ENCODE measurements at regions not wholly inside any gene's neighbourhood (a gene's known extent, or its start where the extent isn't known, plus 50 kb on each side); places are given as distances from the start of the nearest gene placed in this dataset.
"Not testable (repeated sequence)": the region's sequence is repeated elsewhere in the genome, so short reads cannot be mapped to it uniquely, and the experiment has no call there.

- peak; percentile 98 for DNase-seq (ENCODE audit: low read depth, low spot score)
- in situ Hi-C loops (cut with HindIII; ENCODE audit: low sequenced_read_pairs); H3K4me3 ChIP-seq (ENCODE audit: low read depth, low read length): not testable (repeated sequence)
These were observed 141.2 kb downstream of the NPIPB11 start for GRCh38 chr16:29265255-29265853.

- in situ Hi-C loops (cut with HindIII; ENCODE audit: low sequenced_read_pairs); DNase-seq (ENCODE audit: low read depth, low spot score); H3K4me3 ChIP-seq (ENCODE audit: low read depth, low read length): not testable (repeated sequence)
These were observed 142.3 kb downstream of the NPIPB11 start for GRCh38 chr16:29264080-29264837.

- DNase-seq (ENCODE audit: low read depth, low spot score); in situ Hi-C loops (cut with HindIII; ENCODE audit: low sequenced_read_pairs); H3K4me3 ChIP-seq (ENCODE audit: low read depth, low read length): not testable (repeated sequence)
These were observed 143.8 kb downstream of the NPIPB11 start for GRCh38 chr16:29262725-29263124.

GRCh38 chr16:29261427-29262248 lies 144.9 kb downstream of the NPIPB11 start:
- H3K4me3 ChIP-seq (ENCODE audit: low read depth, low read length); in situ Hi-C loops (cut with HindIII; ENCODE audit: low sequenced_read_pairs): not testable (repeated sequence)
- DNase-seq (ENCODE audit: low read depth, low spot score), result peak; percentile 47

- DNase-seq (ENCODE audit: low read depth, low spot score); H3K4me3 ChIP-seq (ENCODE audit: low read depth, low read length); in situ Hi-C loops (cut with HindIII; ENCODE audit: low sequenced_read_pairs): not testable (repeated sequence)
These were observed 145.7 kb downstream of the NPIPB11 start for GRCh38 chr16:29260683-29261426.

GRCh38 chr16:29259635-29260457 lies 146.7 kb downstream of the NPIPB11 start:
- DNase-seq (ENCODE audit: low read depth, low spot score); H3K4me3 ChIP-seq (ENCODE audit: low read depth, low read length); in situ Hi-C loops (cut with HindIII; ENCODE audit: low sequenced_read_pairs): not testable (repeated sequence)

GRCh38 chr16:29258946-29259634 lies 147.4 kb downstream of the NPIPB11 start:
- in situ Hi-C loops (cut with HindIII; ENCODE audit: low sequenced_read_pairs); H3K4me3 ChIP-seq (ENCODE audit: low read depth, low read length); DNase-seq (ENCODE audit: low read depth, low spot score): not testable (repeated sequence)

- DNase-seq (ENCODE audit: low read depth, low spot score); in situ Hi-C loops (cut with HindIII; ENCODE audit: low sequenced_read_pairs); H3K4me3 ChIP-seq (ENCODE audit: low read depth, low read length): not testable (repeated sequence)
- TF ChIP-seq CTCF (IDR thresholded peaks at IDR 0.05; ENCODE audit: low read depth, low read length), result peak; percentile 48
These were observed 148.8 kb downstream of the NPIPB11 start for GRCh38 chr16:29257419-29258336.

- H3K4me3 ChIP-seq (ENCODE audit: low read depth, low read length), result no peak overlapping the region
- in situ Hi-C loops (cut with HindIII; ENCODE audit: low sequenced_read_pairs), result no loop called here
- no peak for DNase-seq (ENCODE audit: low read depth, low spot score)
- TF ChIP-seq CTCF (IDR thresholded peaks at IDR 0.05; ENCODE audit: low read depth, low read length), result no peak
These were observed 150.0 kb downstream of the NPIPB11 start for GRCh38 chr16:29256501-29256981.

GRCh38 chr16:29255957-29256356 lies 150.6 kb downstream of the NPIPB11 start:
- H3K4me3 ChIP-seq (ENCODE audit: low read depth, low read length); DNase-seq (ENCODE audit: low read depth, low spot score); in situ Hi-C loops (cut with HindIII; ENCODE audit: low sequenced_read_pairs): not testable (repeated sequence)

- in situ Hi-C loops (cut with HindIII; ENCODE audit: low sequenced_read_pairs); DNase-seq (ENCODE audit: low read depth, low spot score); H3K4me3 ChIP-seq (ENCODE audit: low read depth, low read length): not testable (repeated sequence)
These were observed 151.1 kb downstream of the NPIPB11 start for GRCh38 chr16:29255496-29255796.
